ENCODE measurements at regions not wholly inside any gene's neighbourhood (a gene's known extent, or its start where the extent isn't known, plus 50 kb on each side); places are given as distances from the start of the nearest gene placed in this dataset.

GRCh38 chr2:105607920-105608504 is 136.7 kb upstream of the NCK2 start:
- Histone ChIP-seq H3K9ac (no peak overlapping the region), H3K36me3 (ENCODE audit: insufficient read depth) (no peaks in the 10 kb centered on the region), H3K4me2 (no peak overlapping the region), H3K79me2 (ENCODE audit: insufficient read depth, low read depth) (no peaks in the 10 kb centered on the region), H3K27me3 (ENCODE audit: insufficient read depth, low read depth) (no peaks in the 10 kb centered on the region), H3K4me1 (ENCODE audit: low read depth, poor library complexity, severe bottlenecking) (no peaks in the 10 kb centered on the region), H3K27ac (no peak overlapping the region), H2AFZ (ENCODE audit: low read depth) (no peak overlapping the region), H3K4me3 (IDR thresholded peaks at IDR 0.05; ENCODE audit: insufficient read depth, low read depth, low read length) (no peak overlapping the region), H4K20me1 (ENCODE audit: insufficient read depth) (no peaks in the 10 kb centered on the region)
- TF ChIP-seq, protein P1, sequence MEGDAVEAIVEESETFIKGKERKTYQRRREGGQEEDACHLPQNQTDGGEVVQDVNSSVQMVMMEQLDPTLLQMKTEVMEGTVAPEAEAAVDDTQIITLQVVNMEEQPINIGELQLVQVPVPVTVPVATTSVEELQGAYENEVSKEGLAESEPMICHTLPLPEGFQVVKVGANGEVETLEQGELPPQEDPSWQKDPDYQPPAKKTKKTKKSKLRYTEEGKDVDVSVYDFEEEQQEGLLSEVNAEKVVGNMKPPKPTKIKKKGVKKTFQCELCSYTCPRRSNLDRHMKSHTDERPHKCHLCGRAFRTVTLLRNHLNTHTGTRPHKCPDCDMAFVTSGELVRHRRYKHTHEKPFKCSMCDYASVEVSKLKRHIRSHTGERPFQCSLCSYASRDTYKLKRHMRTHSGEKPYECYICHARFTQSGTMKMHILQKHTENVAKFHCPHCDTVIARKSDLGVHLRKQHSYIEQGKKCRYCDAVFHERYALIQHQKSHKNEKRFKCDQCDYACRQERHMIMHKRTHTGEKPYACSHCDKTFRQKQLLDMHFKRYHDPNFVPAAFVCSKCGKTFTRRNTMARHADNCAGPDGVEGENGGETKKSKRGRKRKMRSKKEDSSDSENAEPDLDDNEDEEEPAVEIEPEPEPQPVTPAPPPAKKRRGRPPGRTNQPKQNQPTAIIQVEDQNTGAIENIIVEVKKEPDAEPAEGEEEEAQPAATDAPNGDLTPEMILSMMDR (conservative IDR thresholded peaks at IDR 0.05; ENCODE audit: low read depth, low read length): no peak

DNA sequence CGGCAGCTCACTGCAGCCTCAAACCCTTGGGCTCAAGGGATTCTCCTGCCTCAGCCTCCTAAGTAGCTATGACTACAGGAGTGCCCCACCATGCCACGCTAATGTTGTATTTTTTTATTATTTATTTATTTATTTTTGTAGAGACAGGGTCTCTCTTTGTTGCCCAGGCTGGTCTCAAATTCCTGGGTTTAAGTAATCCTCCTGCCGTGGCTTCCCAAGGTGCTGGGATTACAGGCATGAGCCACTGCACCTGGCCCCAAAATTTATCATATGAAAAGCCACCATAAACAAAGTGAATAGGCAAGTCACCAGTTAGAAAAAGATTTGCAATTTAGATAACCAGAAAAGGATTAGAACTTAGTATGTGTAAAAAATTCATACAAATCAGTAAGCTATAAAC is 138.6 kb upstream of the NCK2 start:
- Histone ChIP-seq H3K79me2 (ENCODE audit: insufficient read depth, low read depth) (no peaks in the 10 kb centered on the region), H2AFZ (ENCODE audit: low read depth) (no peak overlapping the region), H3K36me3 (ENCODE audit: insufficient read depth) (no peaks in the 10 kb centered on the region), H3K27ac (no peak overlapping the region), H3K9ac (no peak overlapping the region), H3K4me3 (IDR thresholded peaks at IDR 0.05; ENCODE audit: insufficient read depth, low read depth, low read length) (no peak overlapping the region), H4K20me1 (ENCODE audit: insufficient read depth) (no peaks in the 10 kb centered on the region), H3K27me3 (ENCODE audit: insufficient read depth, low read depth) (no peaks in the 10 kb centered on the region), H3K4me2 (no peak overlapping the region), H3K4me1 (ENCODE audit: low read depth, poor library complexity, severe bottlenecking) (no peaks in the 10 kb centered on the region)
- TF ChIP-seq, protein P1 (conservative IDR thresholded peaks at IDR 0.05; ENCODE audit: low read depth, low read length): no peak

DNA sequence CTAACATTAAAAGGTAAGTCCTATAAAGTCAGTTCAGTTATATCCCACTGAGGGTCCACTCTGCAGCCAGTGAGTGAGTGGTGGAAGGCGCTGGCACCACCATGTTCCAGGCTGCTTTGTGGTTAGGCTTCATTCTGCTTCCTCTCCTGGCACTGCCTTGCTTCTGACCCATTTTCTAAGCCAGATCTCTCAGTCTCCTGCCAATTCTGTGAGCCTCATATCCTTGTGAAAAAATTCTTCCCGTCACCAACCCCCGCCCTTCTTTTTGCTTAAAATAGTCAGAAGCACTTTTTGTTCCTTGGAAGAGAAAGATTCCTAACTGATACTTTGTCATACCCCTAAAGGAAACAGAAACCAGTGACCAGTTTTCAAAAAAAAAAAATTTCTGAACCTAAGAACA is 139.8 kb upstream of the NCK2 start:
- Histone ChIP-seq H3K27me3 (ENCODE audit: insufficient read depth, low read depth) (no peaks in the 10 kb centered on the region), H3K4me1 (ENCODE audit: low read depth, poor library complexity, severe bottlenecking) (peaks cover 2% of the 10 kb centered on the region), H3K36me3 (ENCODE audit: insufficient read depth) (no peaks in the 10 kb centered on the region), H3K4me2 (no peak overlapping the region), H2AFZ (ENCODE audit: low read depth) (no peak overlapping the region), H3K9ac (no peak overlapping the region), H3K27ac (no peak overlapping the region), H3K4me3 (IDR thresholded peaks at IDR 0.05; ENCODE audit: insufficient read depth, low read depth, low read length) (no peak overlapping the region), H3K79me2 (ENCODE audit: insufficient read depth, low read depth) (no peaks in the 10 kb centered on the region), H4K20me1 (ENCODE audit: insufficient read depth) (no peaks in the 10 kb centered on the region)
- TF ChIP-seq, protein P1 (conservative IDR thresholded peaks at IDR 0.05; ENCODE audit: low read depth, low read length): no peak

GRCh38 chr2:105600949-105601794 is 143.5 kb upstream of the NCK2 start:
- no peaks in the 10 kb centered on the region for H4K20me1 ChIP-seq (ENCODE audit: insufficient read depth)
- no peak overlapping the region for H3K27ac ChIP-seq
- H3K27me3 ChIP-seq (ENCODE audit: insufficient read depth, low read depth): no peaks in the 10 kb centered on the region
- no peaks in the 10 kb centered on the region for H3K79me2 ChIP-seq (ENCODE audit: insufficient read depth, low read depth)
- no peaks in the 10 kb centered on the region for H3K36me3 ChIP-seq (ENCODE audit: insufficient read depth)
- no peak overlapping the region for H3K4me2 ChIP-seq
- no peak overlapping the region for H3K4me3 ChIP-seq (IDR thresholded peaks at IDR 0.05; ENCODE audit: insufficient read depth, low read depth, low read length)
- H3K4me1 ChIP-seq (ENCODE audit: low read depth, poor library complexity, severe bottlenecking): peaks cover 36% of the 10 kb centered on the region
- H3K9ac ChIP-seq: no peak overlapping the region
- no peak overlapping the region for H2AFZ ChIP-seq (ENCODE audit: low read depth)
- TF ChIP-seq, protein P1 (conservative IDR thresholded peaks at IDR 0.05; ENCODE audit: low read depth, low read length): no peak
